ENCODE measurements at regions not wholly inside any gene's neighbourhood (a gene's known extent, or its start where the extent isn't known, plus 50 kb on each side); places are given as distances from the start of the nearest gene placed in this dataset.

GRCh38 chr6:159427771-159428170 is 258.6 kb downstream of the FNDC1 start:
- Histone ChIP-seq H3K27me3 (no peaks in the 10 kb centered on the region), H3K4me1 (peaks cover 0 to 17% (median 4%) of the 10 kb centered on the region in 4 donors), H3K9me3 (peaks cover 0 to 6% (median under 1%) of the 10 kb centered on the region in 4 donors), H3K27ac (peak overlapping the region in 2 of 4 donors; percentile 5 to 25), H3K36me3 (no peaks in the 10 kb centered on the region), H3K4me3 (no peak overlapping the region)
- 23% methylated on average over 3 of the region's 3 CpGs for WGBS, 2 donors
- TF ChIP-seq EP300 (IDR thresholded peaks at IDR 0.05) (no peak), CTCF (IDR thresholded peaks at IDR 0.05) (no peak), POLR2A (IDR thresholded peaks at IDR 0.05) (no peak)
- DNase-seq (ENCODE audit: low spot score in 2 of 2), result no peak

DNA sequence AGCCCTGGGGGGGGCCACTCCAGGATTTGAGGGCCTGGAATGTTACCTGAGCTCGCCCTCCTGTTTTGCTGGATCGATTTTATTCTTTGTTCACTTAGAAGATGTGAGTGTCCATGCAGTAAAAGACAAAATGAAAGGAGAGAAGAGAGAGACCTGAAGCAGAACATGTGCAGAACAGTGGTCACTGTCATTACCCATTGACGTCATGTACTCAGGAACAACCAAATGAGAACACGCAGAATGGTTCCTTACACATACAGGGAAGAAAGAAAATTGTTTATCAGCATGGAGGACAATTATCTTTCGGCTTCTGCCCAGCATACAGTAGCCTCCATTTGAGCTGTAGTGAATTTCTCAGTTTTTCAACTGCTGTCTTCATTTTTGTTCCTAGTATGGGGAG is 258.1 kb downstream of the FNDC1 start:
- H3K9me3 ChIP-seq, result peaks cover 0 to 6% (median 0%) of the 10 kb centered on the region in 4 donors
- no peak for DNase-seq (ENCODE audit: low spot score in 2 of 2)
- no peak overlapping the region for H3K4me3 ChIP-seq
- H3K4me1 ChIP-seq, result peaks cover 0 to 21% (median 4%) of the 10 kb centered on the region in 4 donors
- no peak for TF ChIP-seq POLR2A (IDR thresholded peaks at IDR 0.05)
- no peak for TF ChIP-seq CTCF (IDR thresholded peaks at IDR 0.05)
- TF ChIP-seq EP300 (IDR thresholded peaks at IDR 0.05), result no peak
- H3K36me3 ChIP-seq, result no peaks in the 10 kb centered on the region
- no peaks in the 10 kb centered on the region for H3K27me3 ChIP-seq
- 82% methylated on average over 5 of the region's 5 CpGs for WGBS, 2 donors
- H3K27ac ChIP-seq, result peak overlapping the region in 2 of 4 donors; percentile 5 to 25

- Histone ChIP-seq H3K4me3 (no peak overlapping the region), H3K27me3 (no peaks in the 10 kb centered on the region), H3K9me3 (no peaks in the 10 kb centered on the region), H3K36me3 (no peaks in the 10 kb centered on the region), H3K27ac (peak overlapping the region in 1 of 4 donors; percentile 12), H3K4me1 (peaks cover 0 to 41% (median 7%) of the 10 kb centered on the region in 4 donors)
- no peak for TF ChIP-seq CTCF (IDR thresholded peaks at IDR 0.05)
- TF ChIP-seq POLR2A (IDR thresholded peaks at IDR 0.05), result no peak
- no peak for TF ChIP-seq EP300 (IDR thresholded peaks at IDR 0.05)
- no peak for DNase-seq (ENCODE audit: low spot score in 2 of 2)
- 94 to 95% methylated on average over 6 of the region's 6 CpGs for WGBS, 2 donors
These were observed 256.2 kb downstream of the FNDC1 start for GRCh38 chr6:159425421-159425820.

GRCh38 chr6:159422041-159422984 is 253.1 kb downstream of the FNDC1 start:
- H3K4me3 ChIP-seq, result no peak overlapping the region
- TF ChIP-seq POLR2A (IDR thresholded peaks at IDR 0.05) (no peak), EP300 (IDR thresholded peaks at IDR 0.05) (peak in 1 of 2 donors; percentile 49)
- DNase-seq (ENCODE audit: low spot score in 2 of 2), result no peak

DNA sequence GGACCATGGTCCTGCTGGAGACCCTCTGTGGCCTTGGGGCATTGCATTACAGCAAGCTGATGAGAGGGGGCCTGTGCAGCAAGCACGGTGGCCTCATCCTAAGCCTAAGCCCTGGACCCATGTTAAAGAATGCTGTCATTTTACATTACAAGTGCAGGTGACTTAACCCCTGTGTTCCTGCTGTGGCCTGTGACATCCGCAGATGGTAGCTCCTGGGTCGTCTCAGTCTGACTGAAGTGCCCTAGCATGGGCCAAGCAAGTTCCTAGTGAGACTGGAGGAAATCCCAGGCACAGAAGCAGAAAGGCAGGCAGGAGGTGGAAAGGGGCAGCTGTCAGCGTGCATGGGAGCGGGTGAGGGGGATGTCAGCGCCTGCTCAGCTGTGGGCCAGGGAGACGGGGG is 252.4 kb downstream of the FNDC1 start:
- WGBS, 2 donors, result 35 to 50% methylated on average over 7 of the region's 7 CpGs
- H3K9me3 ChIP-seq, result peaks cover 0 to 2% (median 0%) of the 10 kb centered on the region in 4 donors

More at GRCh38 chr6:159422041-159422984, 253.1 kb downstream of the FNDC1 start:
- Histone ChIP-seq H3K36me3 (no peaks in the 10 kb centered on the region), H3K9me3 (no peaks in the 10 kb centered on the region), H3K27me3 (no peaks in the 10 kb centered on the region), H3K27ac (peak overlapping the region; percentile 1 to 85 (median 56)), H3K4me1 (peaks cover 0 to 31% (median 4%) of the 10 kb centered on the region in 4 donors)
- 48% methylated on average over 19 of the region's 20 CpGs for WGBS, 2 donors

More for the DNA sequence above, 252.4 kb downstream of the FNDC1 start:
- Histone ChIP-seq H3K36me3 (no peaks in the 10 kb centered on the region), H3K4me3 (no peak overlapping the region), H3K4me1 (peaks cover 0 to 31% (median 3%) of the 10 kb centered on the region in 4 donors), H3K27ac (peak overlapping the region; percentile 1 to 85 (median 56)), H3K27me3 (no peaks in the 10 kb centered on the region)
- TF ChIP-seq EP300 (IDR thresholded peaks at IDR 0.05) (no peak), POLR2A (IDR thresholded peaks at IDR 0.05) (no peak), CTCF (IDR thresholded peaks at IDR 0.05) (no peak)
- no peak for DNase-seq (ENCODE audit: low spot score in 2 of 2)

All from tibial nerve (tissue), 4 donors.